ENCODE measurements at regions not wholly inside any gene's neighbourhood (a gene's known extent, or its start where the extent isn't known, plus 50 kb on each side); places are given as distances from the start of the nearest gene placed in this dataset.

GRCh38 chr4:141331534-141332358 lies 111.1 kb downstream of the ZNF330 start (continued):
- TF ChIP-seq CHD2 (IDR thresholded peaks at IDR 0.05; ENCODE audit: low read length) (no peak), GABPA (IDR thresholded peaks at IDR 0.05; ENCODE audit: borderline replicate concordance, insufficient read depth, low read length) (no peak), CTCF (IDR thresholded peaks at IDR 0.05; ENCODE audit: control extremely low read depth in 1 of 3, insufficient read depth in 1 of 3, low read depth in 1 of 3, low read length in 3 of 3) (no peak), SIN3A (conservative IDR thresholded peaks at IDR 0.05 in 1 of 2, IDR thresholded peaks at IDR 0.05 in 1 of 2; ENCODE audit: low read depth in 1 of 2, low read length in 2 of 2) (no peak), TCF12 (IDR thresholded peaks at IDR 0.05; ENCODE audit: low read depth, low read length) (no peak), SAP30 (IDR thresholded peaks at IDR 0.05; ENCODE audit: insufficient read depth, insufficient replicate concordance, low read length) (no peak)

Measured in H1 (cell line).